WTC11 (cell line): ENCODE measurements at regions not wholly inside any gene's neighbourhood (a gene's known extent, or its start where the extent isn't known, plus 50 kb on each side); places are given as distances from the start of the nearest gene placed in this dataset.

Source experiments
- ATAC-seq: fragments of 200-7000 bp; cut with Tn5 transposase; 2 replicates; pipeline ENCODE4 v1.10.0; 2021; ENCODE audit warnings: mild to moderate bottlenecking, moderate library complexity
- CTCF ChIA-PET: fragments of 300-600 bp; sonication (Branson Sonifier 250); formaldehyde crosslinking; loops from one replicate; lab custom pipeline; 2021; ENCODE audit warnings: antibody characterized with exemption; lab: Charles Lee
- POLR2A ChIA-PET: fragments of 350-600 bp; sonication (Branson Sonifier 250); formaldehyde crosslinking; loops from one replicate; lab custom pipeline; 2021; ENCODE audit warnings: antibody characterized with exemption; lab: Charles Lee
- DNase-seq: peaks from one replicate; pipeline ENCODE4 v3.0.0; 2021; ENCODE audit warnings: low spot score
- H3K27ac Mint-ChIP-seq: 2 replicates; pipeline ENCODE4 v1.8.0; 2021; ENCODE audit warnings: mixed read lengths
- H3K27me3 Mint-ChIP-seq: 2 replicates; pipeline ENCODE4 v1.8.0; 2021; ENCODE audit warnings: low read depth, mild to moderate bottlenecking, moderate library complexity, mixed read lengths
- H3K36me3 Mint-ChIP-seq: 2 replicates; pipeline ENCODE4 v1.8.0; 2021; ENCODE audit warnings: mixed read lengths
- H3K4me1 Mint-ChIP-seq: 2 replicates; pipeline ENCODE4 v1.8.0; 2022; ENCODE audit warnings: mixed read lengths
- H3K4me3 Mint-ChIP-seq: 2 replicates; pipeline ENCODE4 v1.8.0; 2021; ENCODE audit warnings: mild to moderate bottlenecking, moderate library complexity, mixed read lengths
- H3K9me3 Mint-ChIP-seq: 2 replicates; pipeline ENCODE4 v1.8.0; 2021; ENCODE audit warnings: mixed read lengths
- AR ChIP-seq: fragments of 250-450 bp; sonication (Bioruptor Pico); IDR thresholded peaks from 2 replicates; pipeline ENCODE4 v1.9.0; 2021; ENCODE audit warnings: mild to moderate bottlenecking
- ARID4B ChIP-seq: sonication (generic); formaldehyde crosslinking; IDR thresholded peaks from 2 replicates; pipeline ENCODE4 v1.8.0; 2023; ENCODE audit warnings: missing genetic modification reagents, mild to moderate bottlenecking, borderline replicate concordance
- CDX4 ChIP-seq: fragments of 250-450 bp; sonication (Bioruptor Pico); IDR thresholded peaks from 2 replicates; pipeline ENCODE4 v1.9.0; 2021; ENCODE audit warnings: moderate library complexity, mild to moderate bottlenecking, inconsistent platforms, borderline replicate concordance
- E2F5 ChIP-seq: sonication (generic); formaldehyde crosslinking; IDR thresholded peaks from 2 replicates; pipeline ENCODE4 v1.8.1; 2022; ENCODE audit warnings: mild to moderate bottlenecking, moderate library complexity, missing genetic modification reagents
- EMX1 ChIP-seq: fragments of 250-450 bp; sonication (Bioruptor Pico); IDR thresholded peaks from 2 replicates; pipeline ENCODE4 v1.8.0; 2021; ENCODE audit warnings: mild to moderate bottlenecking
- ERG ChIP-seq: fragments of 250-450 bp; sonication (Bioruptor Pico); IDR thresholded peaks from 2 replicates; pipeline ENCODE4 v1.8.0; 2021; ENCODE audit warnings: mild to moderate bottlenecking
- HMGXB4 ChIP-seq: sonication (generic); formaldehyde crosslinking; IDR thresholded peaks from 2 replicates; pipeline ENCODE4 v1.8.1; 2023; ENCODE audit warnings: mild to moderate bottlenecking, moderate library complexity, missing genetic modification reagents
- MAX ChIP-seq: sonication (generic); formaldehyde crosslinking; IDR thresholded peaks from 2 replicates; pipeline ENCODE4 v1.8.0; 2022; ENCODE audit warnings: mild to moderate bottlenecking, missing genetic modification reagents
- MLX ChIP-seq: sonication (generic); formaldehyde crosslinking; IDR thresholded peaks from 2 replicates; pipeline ENCODE4 v1.8.1; 2023; ENCODE audit warnings: mild to moderate bottlenecking, missing genetic modification reagents, moderate library complexity
- MYBL2 ChIP-seq: sonication (generic); formaldehyde crosslinking; IDR thresholded peaks from 2 replicates; pipeline ENCODE4 v1.8.1; 2023; ENCODE audit warnings: mild to moderate bottlenecking, moderate library complexity, missing genetic modification reagents
- NFATC4 ChIP-seq: fragments of 250-450 bp; sonication (Bioruptor Pico); IDR thresholded peaks from 2 replicates; pipeline ENCODE4 v1.9.0; 2021; ENCODE audit warnings: mild to moderate bottlenecking
- NR1H2 ChIP-seq: sonication (generic); formaldehyde crosslinking; IDR thresholded peaks from 2 replicates; pipeline ENCODE4 v1.9.0; 2021; ENCODE audit warnings: mild to moderate bottlenecking, moderate library complexity, missing genetic modification reagents
- SMAD3 ChIP-seq: sonication (generic); formaldehyde crosslinking; IDR thresholded peaks from 2 replicates; pipeline ENCODE4 v1.8.0; 2022; ENCODE audit warnings: missing genetic modification reagents, mild to moderate bottlenecking, borderline replicate concordance
- SMAD4 ChIP-seq: sonication (generic); formaldehyde crosslinking; IDR thresholded peaks from 2 replicates; pipeline ENCODE4 v1.8.0; 2022; ENCODE audit warnings: mild to moderate bottlenecking, missing genetic modification reagents
- SOX15 ChIP-seq: fragments of 250-450 bp; sonication (Bioruptor Pico); IDR thresholded peaks from 2 replicates; pipeline ENCODE4 v1.9.0; 2021; ENCODE audit warnings: mild to moderate bottlenecking
- USF1 ChIP-seq: sonication (generic); formaldehyde crosslinking; IDR thresholded peaks from 2 replicates; pipeline ENCODE4 v1.8.0; 2022; ENCODE audit warnings: mild to moderate bottlenecking, missing genetic modification reagents
- ZNF121 ChIP-seq: sonication (generic); formaldehyde crosslinking; IDR thresholded peaks from 2 replicates; pipeline ENCODE4 v1.8.0; 2023; ENCODE audit warnings: missing genetic modification reagents

GRCh38 chr7:54881816-54882520, 123.0 kb upstream of the SEC61G start:
- no peak overlapping the region for H3K27ac Mint-ChIP-seq
- DNase-seq: no peak
- H3K4me3 Mint-ChIP-seq: no peak overlapping the region
- H3K9me3 Mint-ChIP-seq: peaks cover 5% of the 10 kb centered on the region; the same call in 1 of the 2 replicates
- POLR2A ChIA-PET: no interaction called here
- H3K36me3 Mint-ChIP-seq: no peaks in the 10 kb centered on the region
- no peak for ATAC-seq
- CTCF ChIA-PET: interaction anchor here (1.2 kb wide), 1 partner anchor 372 kb away, joined by 6 read pairs; no protein-coding TSS in a partner anchor
- no peak for TF ChIP-seq AR (CRISPR knock-in tag)
- no peak for TF ChIP-seq MYBL2 (CRISPR knock-in tag)
- no peak for TF ChIP-seq MLX (CRISPR knock-in tag)
- H3K27me3 Mint-ChIP-seq: no peaks in the 10 kb centered on the region
- peaks cover 26% of the 10 kb centered on the region for H3K4me1 Mint-ChIP-seq

GRCh38 chr7:54882694-54883093, 123.7 kb upstream of the SEC61G start:
- Mint-ChIP-seq H3K9me3 (peaks cover 5% of the 10 kb centered on the region; the same call in 1 of the 2 replicates), H3K4me3 (no peak overlapping the region), H3K27me3 (no peaks in the 10 kb centered on the region), H3K36me3 (no peaks in the 10 kb centered on the region), H3K27ac (no peak overlapping the region), H3K4me1 (peaks cover 25% of the 10 kb centered on the region)
- CTCF ChIA-PET: no interaction called here
- TF ChIP-seq EMX1: no peak
- no peak for TF ChIP-seq MAX (CRISPR knock-in tag)
- DNase-seq: no peak
- ATAC-seq: no peak
- POLR2A ChIA-PET: no interaction called here

- Mint-ChIP-seq H3K27ac (no peak overlapping the region), H3K27me3 (peaks cover 8% of the 10 kb centered on the region), H3K4me3 (no peak overlapping the region), H3K9me3 (peaks cover 5% of the 10 kb centered on the region; the same call in 1 of the 2 replicates), H3K36me3 (no peaks in the 10 kb centered on the region), H3K4me1 (peaks cover 25% of the 10 kb centered on the region)
- DNase-seq (no peak), ATAC-seq (no peak)
- POLR2A ChIA-PET: no interaction called here
- CTCF ChIA-PET: no interaction called here
- TF ChIP-seq EMX1 (no peak), SOX15 (CRISPR knock-in tag) (no peak), NR1H2 (CRISPR knock-in tag) (no peak), SMAD3 (CRISPR knock-in tag) (no peak), E2F5 (no peak), NFATC4 (CRISPR knock-in tag) (no peak), ARID4B (no peak), SMAD4 (CRISPR knock-in tag) (no peak), USF1 (no peak), HMGXB4 (no peak), ZNF121 (CRISPR knock-in tag) (no peak), CDX4 (CRISPR knock-in tag) (no peak), ERG (no peak)
Measured at GRCh38 chr7:54883576-54883975, 124.6 kb upstream of the SEC61G start.
